ENCODE measurements at regions not wholly inside any gene's neighbourhood (a gene's known extent, or its start where the extent isn't known, plus 50 kb on each side); places are given as distances from the start of the nearest gene placed in this dataset.
A peak's percentile ranks its signal among the peaks of the same experiment; 100 is the strongest.

DNA sequence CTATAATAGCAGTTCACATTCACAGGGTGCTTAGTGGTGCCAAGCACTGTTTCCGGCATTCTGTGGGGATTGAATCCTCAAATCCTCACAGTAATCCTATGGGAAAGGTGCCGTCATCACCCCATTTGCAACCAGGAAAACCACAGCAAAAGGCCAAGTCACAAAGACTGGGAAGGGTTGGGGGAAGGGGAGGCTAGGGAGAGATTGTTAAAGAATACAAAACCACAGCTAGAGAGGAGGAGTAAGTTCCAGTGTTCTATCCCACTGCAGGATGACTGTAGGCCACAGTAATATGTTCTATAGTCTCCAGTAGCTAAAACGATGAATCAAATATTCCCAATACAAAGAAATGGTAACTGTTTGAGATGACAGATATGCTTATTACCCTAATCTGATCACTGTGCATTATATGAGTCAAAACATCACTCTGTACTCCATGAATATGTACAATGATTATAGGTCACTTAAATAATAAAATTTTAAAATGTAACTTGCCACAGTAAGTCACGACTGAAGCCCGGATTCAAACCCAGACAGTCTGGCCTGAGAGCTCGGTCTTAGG, 256.8 kb downstream of the TOMM20 start:
- FAIRE-seq (no peak), DNase-seq (ENCODE audit: low spot score in 2 of 2) (no peak)

DNA sequence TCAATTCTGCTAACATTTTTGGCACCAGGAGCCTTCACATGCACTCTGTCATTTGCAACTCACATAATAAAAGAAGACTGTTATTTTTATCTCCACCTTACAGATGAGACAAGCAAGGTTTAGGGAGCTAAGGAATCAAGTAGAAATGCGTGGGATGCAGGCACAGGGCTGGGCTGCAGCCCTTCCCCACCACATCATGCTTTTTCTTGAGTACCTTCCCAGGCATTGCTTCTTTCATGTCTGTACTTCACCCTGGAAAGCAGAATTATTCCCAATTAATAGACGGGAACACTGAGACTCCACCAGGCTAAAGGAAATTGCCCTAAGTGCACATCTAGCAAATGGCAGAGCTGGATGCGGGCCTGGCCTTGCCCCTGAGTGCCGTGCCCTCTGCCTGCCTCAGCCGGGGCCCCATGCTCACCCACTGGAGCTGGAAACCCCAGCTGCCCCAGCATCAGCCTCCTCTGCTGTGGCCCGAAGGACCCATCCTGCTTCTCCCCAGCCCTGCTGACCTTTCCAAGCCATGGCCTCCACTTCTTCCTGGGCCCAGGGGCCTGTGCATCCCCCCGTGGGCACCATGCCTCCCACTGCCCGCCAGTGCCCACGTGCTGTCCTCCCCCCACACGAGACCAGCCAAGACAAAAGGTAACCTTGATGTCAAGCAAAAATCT, 257.5 kb downstream of the TOMM20 start:
- DNase-seq (ENCODE audit: low spot score in 2 of 2) (no peak), FAIRE-seq (no peak)

DNA sequence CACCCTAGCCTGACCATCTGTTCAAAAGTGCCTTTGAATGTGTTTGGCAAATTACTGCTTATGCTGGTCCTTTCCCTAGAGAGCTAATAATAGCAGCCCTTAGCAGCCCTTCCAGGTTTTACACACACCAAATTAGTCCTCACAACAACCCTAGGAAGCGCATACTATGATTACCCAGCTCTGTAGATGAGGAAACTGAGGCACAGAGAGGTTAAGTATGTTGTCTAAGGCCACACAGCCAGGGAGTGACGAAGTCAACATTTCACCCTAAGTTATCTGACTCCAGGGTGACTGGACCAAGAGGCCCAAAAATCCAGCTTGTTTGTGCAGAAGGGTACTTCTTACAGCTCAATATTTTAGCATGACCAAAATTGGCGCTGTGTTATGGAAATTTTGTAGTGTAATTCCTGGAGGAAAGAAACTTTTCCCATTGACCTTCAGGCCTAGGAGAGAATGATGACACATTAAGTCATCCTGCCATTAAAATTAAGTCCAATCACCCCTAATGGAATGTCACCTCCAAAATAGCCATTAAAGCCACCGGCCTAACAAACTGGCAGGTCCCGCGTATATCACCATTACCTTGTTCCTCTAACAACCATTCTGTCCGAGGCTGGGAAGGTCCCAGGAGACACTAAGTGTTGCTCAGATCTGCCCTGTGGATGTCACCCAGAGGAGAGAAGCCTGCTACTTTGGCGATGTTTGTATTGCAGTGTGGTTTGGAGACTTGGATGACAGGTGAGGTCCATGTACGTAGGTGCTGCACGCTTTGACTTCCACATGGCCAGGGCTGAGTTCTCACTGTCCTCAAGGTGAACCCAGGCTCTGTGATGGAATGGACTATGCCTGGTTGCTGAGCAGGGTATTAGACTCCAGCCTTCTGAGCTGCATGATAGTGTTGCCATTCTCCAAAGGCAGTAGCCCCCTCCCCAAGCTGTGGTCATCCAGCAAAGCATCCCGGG, 258.3 kb downstream of the TOMM20 start:
- FAIRE-seq (no peak), DNase-seq (ENCODE audit: low spot score in 2 of 2) (no peak)

DNA sequence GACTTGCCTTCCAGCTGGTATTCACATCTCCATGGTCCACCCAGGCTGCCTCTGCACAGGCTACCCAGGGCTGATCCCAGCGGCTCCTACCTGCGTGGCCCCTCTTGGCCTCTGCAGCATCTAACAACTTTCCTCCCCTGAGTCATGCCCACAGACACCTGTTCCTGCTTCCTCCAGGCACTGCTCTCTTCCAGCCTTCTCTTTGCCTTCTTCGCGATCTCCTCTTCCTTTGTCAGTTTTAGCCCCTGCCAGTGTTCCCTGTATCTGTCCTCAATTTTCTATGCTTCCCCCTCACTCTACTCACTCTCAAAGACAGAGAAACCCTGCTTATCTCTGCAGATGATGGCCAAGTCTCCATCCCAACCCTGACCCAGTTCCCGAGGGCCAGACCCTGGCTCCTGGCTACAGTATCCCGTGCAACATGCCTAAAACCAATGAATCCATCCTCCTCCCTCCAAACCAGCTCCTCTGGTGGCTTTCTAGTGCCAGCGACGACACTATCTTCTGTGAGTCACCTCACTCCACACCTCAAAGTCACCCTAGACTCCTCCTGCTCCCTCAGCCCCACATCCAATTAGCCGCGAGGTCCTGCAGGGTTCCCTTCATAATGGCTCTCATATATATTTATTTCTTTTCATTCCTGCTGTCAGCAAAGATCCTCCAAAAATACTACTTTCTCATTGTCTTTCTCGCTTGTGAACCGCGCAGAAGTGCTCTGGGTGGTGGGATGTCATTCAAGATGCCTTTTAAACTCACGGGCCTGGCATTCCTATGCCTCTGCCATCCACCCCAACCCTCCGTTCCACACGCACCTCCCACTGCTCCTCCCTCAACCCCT, 259.2 kb downstream of the TOMM20 start:
- no peak for FAIRE-seq

DNA sequence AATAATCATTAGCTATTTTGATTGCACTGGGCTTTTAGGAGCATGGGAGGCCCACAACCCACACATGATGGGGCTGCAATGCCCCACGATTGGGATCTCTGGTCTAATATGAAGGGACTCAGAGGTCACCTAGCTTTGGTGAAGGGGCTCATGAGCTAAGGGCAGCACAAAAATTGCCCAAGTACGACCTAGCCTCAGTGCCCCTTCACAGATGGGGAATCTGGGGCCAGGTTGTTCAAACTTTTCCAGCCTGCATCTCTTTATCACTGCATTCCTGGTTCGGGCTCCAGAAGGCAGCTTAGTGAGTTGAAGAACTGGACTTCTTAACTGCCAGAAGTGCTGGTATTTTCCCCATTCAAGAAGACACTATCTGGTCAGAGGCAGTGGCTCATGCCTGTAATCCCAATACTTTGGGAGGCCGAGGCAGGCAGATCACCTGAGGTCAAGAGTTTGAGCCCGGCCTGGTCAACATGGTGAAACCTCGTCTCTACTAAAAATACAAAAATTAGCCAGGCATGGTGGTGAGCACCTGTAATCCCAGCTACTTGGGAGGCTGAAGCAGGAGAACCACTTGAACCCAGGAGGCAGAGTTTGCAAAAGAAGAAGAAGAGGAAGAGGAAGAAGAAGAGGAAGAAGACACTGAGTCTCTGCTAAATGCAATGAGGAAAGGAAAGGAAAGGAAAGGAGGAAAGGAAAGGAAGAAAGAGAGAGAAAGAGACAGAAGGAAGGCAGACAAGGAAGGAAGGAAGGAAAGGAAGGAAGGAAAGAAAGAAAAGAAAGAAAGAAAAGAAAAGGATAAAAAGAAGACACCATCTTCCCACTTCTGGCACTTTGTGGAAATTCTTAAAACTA, 258.5 kb upstream of the IRF2BP2 start:
- DNase-seq (ENCODE audit: low spot score in 2 of 2) (no peak), FAIRE-seq (no peak)

More for the DNA sequence above, 259.2 kb downstream of the TOMM20 start:
- DNase-seq (ENCODE audit: low spot score in 2 of 2), result no peak

DNA sequence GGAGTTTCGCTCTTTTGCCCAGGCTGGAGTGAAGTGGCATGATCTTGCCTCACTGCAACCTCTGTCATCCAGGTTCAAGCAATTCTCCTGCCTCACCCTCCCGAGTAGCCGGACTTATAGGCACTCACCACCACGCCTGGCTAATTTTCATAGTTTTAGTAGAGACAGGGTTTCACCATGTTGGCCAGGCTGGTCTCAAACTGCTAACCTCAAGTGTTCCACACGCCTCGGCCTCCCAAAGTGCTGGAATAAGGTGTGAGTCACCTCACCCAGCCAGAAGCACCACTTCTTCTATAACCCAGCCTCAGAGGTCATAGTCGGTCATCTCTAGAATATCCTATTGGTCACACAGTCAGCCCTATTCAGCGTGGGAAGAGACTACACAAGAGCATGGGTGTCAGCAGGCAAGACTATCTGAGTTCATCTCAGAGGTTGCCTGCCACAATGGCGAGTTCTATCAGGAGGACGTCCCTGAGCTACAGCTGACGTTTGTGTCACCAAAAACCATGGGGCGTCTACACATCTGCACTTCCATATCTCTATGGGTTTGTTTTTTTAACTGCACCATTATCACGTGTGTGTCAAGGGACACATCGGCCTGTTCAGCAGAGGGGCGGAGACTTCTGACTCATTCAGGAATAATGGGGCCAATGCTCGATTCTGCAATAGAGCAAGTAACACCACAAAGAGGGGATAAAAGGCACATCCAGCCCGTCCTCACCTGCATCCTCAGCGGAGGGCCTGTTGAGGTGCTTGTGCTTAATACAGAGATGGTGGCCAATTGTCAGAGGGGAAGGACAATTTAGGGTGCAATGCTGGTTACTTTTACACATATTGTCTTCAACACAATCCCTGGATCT, 256.3 kb upstream of the IRF2BP2 start:
- FAIRE-seq, result no peak
- DNase-seq (ENCODE audit: low spot score in 2 of 2), result no peak

DNA sequence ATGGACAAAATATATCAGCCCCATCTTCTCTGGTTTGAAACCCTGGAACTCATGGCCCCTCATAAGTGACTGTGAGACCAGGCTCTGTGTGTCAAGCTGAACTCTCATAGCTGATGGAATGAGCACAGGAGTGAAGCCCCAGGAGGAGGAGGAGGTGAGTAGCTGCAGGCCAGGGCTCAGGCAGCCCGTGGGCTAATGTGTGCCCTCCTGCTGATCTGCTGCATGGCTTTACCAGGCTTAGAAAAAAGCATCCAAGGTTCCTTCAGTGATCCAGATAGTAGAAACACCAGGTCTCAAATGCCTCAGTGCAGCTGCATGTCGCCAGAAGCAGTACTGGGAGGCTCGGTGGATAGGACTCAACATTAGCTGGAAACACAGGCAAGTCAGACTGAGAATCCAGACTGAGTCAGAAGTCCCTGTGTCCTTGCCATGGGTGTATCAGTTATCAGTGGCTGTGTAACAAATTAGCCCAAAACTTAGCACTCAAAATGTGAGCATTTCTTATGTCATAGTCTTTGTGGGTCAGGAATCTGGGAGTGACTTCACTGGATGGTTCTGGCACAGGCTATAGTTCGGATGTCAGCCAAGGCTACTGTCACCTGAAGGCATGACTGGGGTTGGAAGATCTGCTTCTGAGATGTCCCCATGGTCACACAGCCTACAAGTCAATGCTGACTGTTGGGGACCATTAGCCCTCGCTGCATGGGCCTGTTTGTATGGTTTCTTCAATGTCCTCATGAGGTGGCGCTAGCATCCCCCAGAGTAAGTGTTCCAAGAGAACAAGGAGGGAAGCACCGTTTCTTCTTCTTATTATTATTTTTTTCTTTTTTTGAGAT, 255.4 kb upstream of the IRF2BP2 start:
- no peak for FAIRE-seq
- DNase-seq (ENCODE audit: low spot score in 2 of 2), result no peak

DNA sequence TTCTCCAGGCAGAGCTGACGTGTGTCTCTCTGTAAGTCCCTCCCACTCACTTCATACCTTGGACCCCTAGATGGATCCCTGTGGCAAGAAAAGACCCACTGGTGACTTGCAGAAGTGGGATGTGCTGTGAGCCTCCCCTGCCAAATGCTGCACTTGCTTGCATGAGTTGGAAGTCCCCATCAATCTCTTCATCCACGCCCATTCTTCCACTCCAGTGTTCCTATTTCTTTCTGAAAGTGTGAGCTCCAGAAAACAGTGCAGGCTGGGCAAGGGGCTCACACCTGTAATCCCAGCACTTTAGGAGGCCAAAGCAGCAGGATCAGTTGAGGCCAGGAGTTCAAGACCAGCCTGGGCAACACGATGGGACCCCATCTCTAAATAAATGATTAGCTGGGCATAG, 254.1 kb upstream of the IRF2BP2 start:
- no peak for DNase-seq (ENCODE audit: low spot score in 2 of 2)
- FAIRE-seq, result no peak

DNA sequence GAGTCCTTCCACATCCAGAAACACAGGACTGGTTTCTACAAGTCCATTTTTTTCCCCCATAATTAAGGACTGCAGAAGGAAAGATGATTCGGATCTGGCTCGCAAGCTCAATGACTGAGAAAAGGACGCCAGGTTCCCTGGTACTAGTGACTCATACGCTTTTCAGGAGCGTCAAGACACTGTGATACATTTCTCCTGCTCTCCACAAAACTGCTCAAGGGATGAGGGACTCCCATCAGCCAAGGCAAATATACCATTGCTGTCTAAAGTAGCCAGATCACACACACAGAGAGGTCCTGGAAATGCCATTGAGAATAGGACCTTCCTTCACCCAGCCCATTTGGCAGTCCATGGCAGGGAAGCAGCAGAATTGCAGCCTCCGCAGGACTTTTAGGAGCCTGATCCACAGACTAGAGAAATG, 253.6 kb upstream of the IRF2BP2 start:
- FAIRE-seq, result no peak
- DNase-seq (ENCODE audit: low spot score in 2 of 2), result no peak

DNA sequence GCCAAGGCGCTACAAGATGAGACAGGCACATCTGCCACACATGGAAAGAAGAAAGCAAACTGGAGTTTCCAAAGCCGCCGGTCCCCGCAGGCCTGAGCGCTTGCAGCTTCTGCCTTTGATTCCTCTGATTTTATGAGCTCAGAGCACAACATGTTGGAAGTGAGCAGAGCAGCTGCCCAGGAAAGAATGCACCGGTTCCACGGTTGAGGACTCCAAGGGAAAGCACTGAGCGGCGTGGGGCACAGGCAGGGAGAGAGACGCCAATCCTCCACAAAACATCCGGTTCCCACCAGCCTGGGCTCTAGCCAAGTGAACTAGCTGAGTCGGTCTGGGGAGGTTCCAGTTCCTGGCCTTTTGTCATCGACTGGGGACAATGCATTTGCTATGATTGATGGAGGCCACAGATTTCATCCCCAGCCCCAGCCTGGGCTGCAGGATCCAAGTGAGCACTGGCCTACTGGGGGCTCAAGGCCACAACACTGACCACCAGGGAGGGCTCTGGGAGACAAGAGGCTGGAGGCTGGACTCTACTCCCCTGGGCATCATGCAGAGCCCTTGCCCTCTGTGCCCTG, 253.1 kb upstream of the IRF2BP2 start:
- FAIRE-seq (no peak), DNase-seq (ENCODE audit: low spot score in 2 of 2) (peak; percentile 51 to 64)

DNA sequence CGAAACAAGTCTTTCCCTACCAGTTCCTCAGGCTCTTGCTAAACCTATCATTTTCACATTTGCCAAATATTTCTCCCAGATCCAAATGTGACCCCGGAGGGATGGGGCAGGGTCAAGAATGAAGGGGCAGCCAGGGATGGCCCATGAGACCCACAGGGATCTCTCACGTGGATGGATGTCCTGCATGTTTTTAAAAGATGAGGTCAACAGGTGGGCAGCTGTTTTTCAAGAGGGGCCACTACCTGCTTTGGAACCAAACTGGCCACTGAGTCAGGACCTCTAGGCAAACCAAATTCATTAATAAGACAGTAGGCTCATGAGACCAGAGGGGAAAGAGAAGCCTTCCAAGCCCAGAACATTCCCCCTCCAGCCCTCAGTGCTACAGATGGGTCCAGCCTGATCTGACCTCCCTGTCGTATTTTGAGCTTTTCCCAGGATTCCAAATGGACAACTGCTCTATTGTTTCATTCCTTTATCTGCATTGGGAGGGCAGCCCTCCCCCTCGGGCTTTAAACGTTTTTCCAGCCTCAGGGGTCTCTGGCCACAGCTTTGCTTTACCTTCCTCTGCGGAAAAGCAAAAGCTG, 252.5 kb upstream of the IRF2BP2 start:
- no peak for DNase-seq (ENCODE audit: low spot score in 2 of 2)
- FAIRE-seq, result no peak

DNA sequence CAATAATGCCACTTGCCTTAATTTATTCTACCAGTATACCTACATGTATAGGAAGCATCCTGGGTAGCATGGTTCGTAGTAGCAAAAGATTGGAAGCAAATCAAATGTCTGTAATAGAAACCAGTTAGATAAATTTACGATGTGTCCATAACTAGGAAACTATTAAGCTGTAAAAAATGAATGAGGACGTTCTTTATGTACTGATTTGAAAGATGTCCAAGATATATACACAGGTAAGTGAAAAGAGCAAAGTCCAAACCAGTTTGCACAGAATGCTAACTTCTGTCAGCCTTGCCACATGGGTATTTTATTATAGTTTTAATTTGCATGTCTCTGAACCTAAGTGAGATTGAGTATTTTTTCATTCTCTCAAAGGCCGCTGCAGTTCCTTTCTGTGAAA, 251.8 kb upstream of the IRF2BP2 start:
- no peak for FAIRE-seq

DNA sequence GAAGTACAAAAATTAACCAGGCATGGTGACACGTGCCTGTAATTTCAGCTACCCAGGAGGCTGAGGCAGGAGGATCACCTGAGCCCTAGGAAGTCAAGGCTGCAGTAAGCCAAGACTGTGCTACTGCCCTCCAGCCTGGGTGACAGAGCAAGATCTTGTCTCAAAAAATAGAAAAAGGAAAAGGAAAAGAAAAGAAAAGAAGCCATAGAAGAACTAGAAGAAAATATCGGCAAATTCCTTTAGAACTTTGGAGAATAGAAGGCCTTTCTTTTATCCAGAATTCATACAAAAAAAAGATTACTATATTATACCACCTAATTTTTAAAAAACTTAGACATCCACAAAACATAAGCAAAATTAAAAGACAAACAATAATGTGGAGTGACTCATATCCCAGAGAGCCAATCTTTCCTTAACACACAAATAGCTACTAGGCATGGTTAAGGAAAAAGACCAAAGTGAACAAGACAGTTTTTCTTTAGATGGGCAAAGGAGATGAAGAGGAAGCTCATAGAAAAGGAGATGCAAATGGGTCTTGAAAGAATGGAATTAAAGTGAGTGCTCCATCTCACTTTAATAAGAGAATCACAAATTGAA, 251.1 kb upstream of the IRF2BP2 start:
- DNase-seq (ENCODE audit: low spot score in 2 of 2) (no peak), FAIRE-seq (no peak)

More for the DNA sequence above, 251.8 kb upstream of the IRF2BP2 start:
- no peak for DNase-seq (ENCODE audit: low spot score in 2 of 2)

DNA sequence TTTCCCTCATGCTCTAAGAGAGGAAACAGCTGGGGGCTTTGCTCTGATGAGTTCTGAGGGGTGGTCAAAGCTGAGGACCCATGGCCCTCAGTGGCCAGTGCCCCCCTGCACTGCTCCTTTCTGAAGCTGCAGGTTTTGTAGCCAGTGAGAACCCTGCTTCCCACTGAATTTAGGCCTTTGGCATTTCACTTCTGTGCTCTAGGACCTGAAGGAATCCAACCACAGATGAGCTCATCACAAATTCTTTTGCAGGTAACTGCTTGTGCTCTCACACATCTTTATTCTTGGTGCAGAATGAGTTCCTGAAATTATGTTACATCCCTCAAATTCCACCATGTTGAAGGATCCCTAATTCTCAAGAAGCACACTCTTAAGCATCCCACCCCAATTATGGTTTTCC, 248.7 kb upstream of the IRF2BP2 start:
- FAIRE-seq (no peak), DNase-seq (ENCODE audit: low spot score in 2 of 2) (no peak)

DNA sequence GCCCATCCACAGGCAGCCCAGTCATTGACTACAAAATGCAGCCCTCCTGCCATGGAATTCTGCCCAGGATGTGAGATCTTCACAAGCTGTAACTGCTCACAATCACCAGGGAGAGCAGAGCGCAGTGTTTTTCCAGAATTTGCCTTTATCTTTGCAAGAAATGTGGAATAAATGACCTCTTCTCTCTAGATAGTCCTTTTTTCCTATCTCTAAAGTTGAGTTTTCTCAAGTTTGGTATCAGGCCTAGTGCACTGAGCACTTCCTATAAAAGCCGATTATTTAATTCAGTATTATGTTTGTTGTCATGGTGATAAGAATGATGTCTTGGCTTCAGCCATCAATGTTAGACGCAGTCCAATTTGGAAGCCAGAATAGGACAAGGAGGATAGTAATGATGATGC, 246.9 kb upstream of the IRF2BP2 start:
- DNase-seq (ENCODE audit: low spot score in 2 of 2), result no peak
- FAIRE-seq, result no peak

DNA sequence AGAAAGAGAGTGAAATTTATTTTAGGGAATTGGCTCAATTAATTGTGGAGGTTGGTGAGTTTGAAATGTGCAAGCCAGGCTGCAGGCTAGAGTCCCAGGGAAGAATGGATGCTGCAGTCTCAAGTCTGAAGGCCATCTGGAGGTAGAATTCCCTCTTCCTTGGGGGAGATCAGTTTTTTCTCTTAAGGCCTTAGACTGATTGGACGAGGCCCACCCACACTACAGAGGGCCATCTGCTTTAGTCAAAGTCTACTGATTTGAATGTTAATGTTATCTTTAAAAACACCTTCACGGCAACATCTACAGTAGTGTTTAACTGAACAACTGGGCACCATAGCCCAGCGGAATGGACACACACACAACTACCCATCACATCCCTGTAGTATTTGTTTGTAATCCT, 245.9 kb upstream of the IRF2BP2 start:
- FAIRE-seq (no peak), DNase-seq (ENCODE audit: low spot score in 2 of 2) (no peak)

DNA sequence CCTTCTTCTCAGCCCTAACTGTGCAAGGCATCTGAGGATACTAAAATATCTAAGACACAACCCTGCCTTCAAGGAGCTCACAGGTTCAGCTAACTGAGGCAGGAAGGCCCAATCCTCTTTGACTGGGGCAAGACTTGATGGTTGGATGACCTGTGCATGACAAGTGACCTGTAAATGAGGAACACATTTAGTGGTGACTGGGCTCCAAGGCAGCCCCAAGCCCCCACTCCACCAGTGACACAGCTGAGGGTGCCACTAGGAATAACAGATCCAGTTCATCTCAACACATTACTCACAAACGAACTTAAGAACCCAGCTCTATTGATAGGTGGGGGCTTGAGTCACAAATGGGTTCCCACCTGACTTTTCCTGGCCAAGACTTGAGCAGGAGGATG, 244.7 kb upstream of the IRF2BP2 start:
- no peak for DNase-seq (ENCODE audit: low spot score in 2 of 2)
- FAIRE-seq, result no peak
